HG03457 (cell line): ENCODE measurements at regions not wholly inside any gene's neighbourhood (a gene's known extent, or its start where the extent isn't known, plus 50 kb on each side); places are given as distances from the start of the nearest gene placed in this dataset.

ENCODE experiments used
- ATAC-seq: cut with Tn5 transposase; IDR thresholded peaks from one replicate; pipeline ENCODE4 v1.9.1; 2021; ENCODE audit warnings: moderate number of reproducible peaks; ENCODE audit not compliant: unreplicated experiment

- no peak for ATAC-seq
Observed at GRCh38 chr10:29858702-29859267, 200.6 kb downstream of the JCAD start.

GRCh38 chr10:29857843-29858701 lies 201.3 kb downstream of the JCAD start:
- no peak for ATAC-seq

- ATAC-seq, result no peak
Observed at GRCh38 chr10:29856295-29856694, 203.1 kb downstream of the JCAD start.

GRCh38 chr10:29853913-29854312 lies 205.5 kb downstream of the JCAD start:
- ATAC-seq, result no peak

GRCh38 chr10:29851241-29851640 lies 208.1 kb downstream of the JCAD start:
- no peak for ATAC-seq

GRCh38 chr10:29850371-29850770 lies 209.0 kb downstream of the JCAD start:
- no peak for ATAC-seq

- ATAC-seq, result no peak
Observed at GRCh38 chr10:29849886-29850285, 209.5 kb downstream of the JCAD start.

GRCh38 chr10:29849126-29849833 lies 210.1 kb downstream of the JCAD start:
- no peak for ATAC-seq

GRCh38 chr10:29846881-29847280 lies 212.1 kb upstream of the SVIL start:
- no peak for ATAC-seq

GRCh38 chr10:29845166-29845565 lies 210.4 kb upstream of the SVIL start:
- ATAC-seq, result no peak

- no peak for ATAC-seq
Observed at GRCh38 chr10:29843143-29843542, 208.4 kb upstream of the SVIL start.

GRCh38 chr10:29841724-29842649 lies 207.2 kb upstream of the SVIL start:
- ATAC-seq, result no peak

GRCh38 chr10:29840516-29841276 lies 205.9 kb upstream of the SVIL start:
- no peak for ATAC-seq

- ATAC-seq, result no peak
Observed at GRCh38 chr10:29839826-29840515, 205.2 kb upstream of the SVIL start.

GRCh38 chr10:29838539-29838938 lies 203.8 kb upstream of the SVIL start:
- ATAC-seq, result no peak

GRCh38 chr10:29837586-29837985 lies 202.8 kb upstream of the SVIL start:
- ATAC-seq, result no peak

- no peak for ATAC-seq
Observed at GRCh38 chr10:29836396-29836795, 201.6 kb upstream of the SVIL start.

- ATAC-seq, result no peak
Observed at GRCh38 chr10:29835055-29835454, 200.3 kb upstream of the SVIL start.
